ENCODE measurements at regions not wholly inside any gene's neighbourhood (a gene's known extent, or its start where the extent isn't known, plus 50 kb on each side); places are given as distances from the start of the nearest gene placed in this dataset.

GRCh38 chr4:74583089-74583700 lies 138.3 kb downstream of the AREG start:
- no peak for TF ChIP-seq CTCF (tag by site-specific recombination; IDR thresholded peaks at IDR 0.05)
- TF ChIP-seq ZNF19 (tag by site-specific recombination; IDR thresholded peaks at IDR 0.05; ENCODE audit: low read depth) = no peak
- TF ChIP-seq ZNF530 (tag by site-specific recombination; IDR thresholded peaks at IDR 0.05; ENCODE audit: low read depth) = no peak
- no peak for TF ChIP-seq ZBTB49 (tag by site-specific recombination; IDR thresholded peaks at IDR 0.05; ENCODE audit: low read depth)
- no peak for TF ChIP-seq ZNF114 (tag by site-specific recombination; IDR thresholded peaks at IDR 0.05)
- TF ChIP-seq ZNF768 (tag by site-specific recombination; IDR thresholded peaks at IDR 0.05) = no peak
- no peak for TF ChIP-seq TCF7L2 (IDR thresholded peaks at IDR 0.05; ENCODE audit: borderline replicate concordance, low read depth, low read length)
- TF ChIP-seq ZNF274 (IDR thresholded peaks at IDR 0.05; ENCODE audit: low read length) = no peak
- no peak for TF ChIP-seq ZNF274 (tag by site-specific recombination; IDR thresholded peaks at IDR 0.05; ENCODE audit: borderline replicate concordance)
- TF ChIP-seq PATZ1 (tag by site-specific recombination; IDR thresholded peaks at IDR 0.05) = no peak
- TF ChIP-seq REST (tag by site-specific recombination; IDR thresholded peaks at IDR 0.05) = no peak
- no peak for TF ChIP-seq ZNF37A (tag by site-specific recombination; IDR thresholded peaks at IDR 0.05)
